Activated CD4-positive, alpha-beta memory T cell treated with anti-CD3 and anti-CD28 coated beads, Interleukin-2, amount 10 ng/mL, durations not matched to agents 7 days and 5 days (primary cell): ENCODE measurements at regions not wholly inside any gene's neighbourhood (a gene's known extent, or its start where the extent isn't known, plus 50 kb on each side); places are given as distances from the start of the nearest gene placed in this dataset.

Experiments
- CTCF ChIA-PET: fragments of 350-600 bp; sonication (Branson Sonifier 250); formaldehyde crosslinking; loops from one replicate; lab custom pipeline; 2021; ENCODE audit warnings: antibody characterized with exemption, inconsistent platforms; lab: Charles Lee
- POLR2A ChIA-PET: fragments of 350-600 bp; sonication (Branson Sonifier 250); formaldehyde crosslinking; loops from one replicate; lab custom pipeline; 2021; ENCODE audit warnings: antibody characterized with exemption; lab: Charles Lee
- DNase-seq: peaks from one replicate; pipeline ENCODE4 v3.0.0-alpha.2; 2020
- H3K27ac Mint-ChIP-seq: one replicate; pipeline ENCODE4 v1.8.0; 2021; ENCODE audit warnings: mild to moderate bottlenecking, mixed read lengths
- H3K27me3 Mint-ChIP-seq: one replicate; pipeline ENCODE4 v1.8.0; 2021; ENCODE audit warnings: mixed read lengths
- H3K36me3 Mint-ChIP-seq: one replicate; pipeline ENCODE4 v1.8.0; 2021; ENCODE audit warnings: low read depth, mixed read lengths
- H3K4me1 Mint-ChIP-seq: one replicate; pipeline ENCODE4 v1.8.0; 2021; ENCODE audit warnings: mixed read lengths
- H3K4me3 Mint-ChIP-seq: one replicate; pipeline ENCODE4 v1.8.0; 2021; ENCODE audit warnings: mild to moderate bottlenecking, mixed read lengths
- H3K9me3 Mint-ChIP-seq: one replicate; pipeline ENCODE4 v1.8.0; 2021; ENCODE audit warnings: mixed read lengths

- ChIA-PET CTCF (no interaction called here), POLR2A (no interaction called here)
- Mint-ChIP-seq H3K27me3 (no peaks in the 10 kb centered on the region), H3K36me3 (no peaks in the 10 kb centered on the region), H3K4me1 (no peaks in the 10 kb centered on the region), H3K4me3 (no peak overlapping the region), H3K27ac (no peak overlapping the region), H3K9me3 (no peaks in the 10 kb centered on the region)
- DNase-seq = no peak
These were observed 133.3 kb downstream of the BOD1 start for GRCh38 chr5:173483160-173483559.

- Mint-ChIP-seq H3K4me3 (no peak overlapping the region), H3K9me3 (no peaks in the 10 kb centered on the region), H3K27ac (no peak overlapping the region), H3K27me3 (no peaks in the 10 kb centered on the region), H3K4me1 (no peaks in the 10 kb centered on the region), H3K36me3 (no peaks in the 10 kb centered on the region)
- DNase-seq = no peak
- CTCF ChIA-PET = no interaction called here
- POLR2A ChIA-PET = no interaction called here
These were observed 134.6 kb downstream of the BOD1 start for GRCh38 chr5:173481821-173482220.

GRCh38 chr5:173480896-173481295, 135.6 kb downstream of the BOD1 start:
- H3K9me3 Mint-ChIP-seq = no peaks in the 10 kb centered on the region
- H3K36me3 Mint-ChIP-seq = no peaks in the 10 kb centered on the region
- H3K27me3 Mint-ChIP-seq = peaks cover under 1% of the 10 kb centered on the region
- ChIA-PET POLR2A (no interaction called here), CTCF (no interaction called here)
- no peak overlapping the region for H3K27ac Mint-ChIP-seq
- no peak overlapping the region for H3K4me3 Mint-ChIP-seq
- no peaks in the 10 kb centered on the region for H3K4me1 Mint-ChIP-seq
- DNase-seq = no peak

GRCh38 chr5:173479711-173480110, 136.7 kb downstream of the BOD1 start:
- CTCF ChIA-PET = no interaction called here
- POLR2A ChIA-PET = no interaction called here
- Mint-ChIP-seq H3K4me1 (no peaks in the 10 kb centered on the region), H3K27ac (no peak overlapping the region), H3K36me3 (no peaks in the 10 kb centered on the region), H3K27me3 (peaks cover 2% of the 10 kb centered on the region), H3K4me3 (no peak overlapping the region), H3K9me3 (no peaks in the 10 kb centered on the region)
- DNase-seq = no peak

GRCh38 chr5:173477345-173478040, 139.0 kb downstream of the BOD1 start:
- H3K4me1 Mint-ChIP-seq = no peaks in the 10 kb centered on the region
- no peaks in the 10 kb centered on the region for H3K36me3 Mint-ChIP-seq
- H3K27ac Mint-ChIP-seq = no peak overlapping the region
- no peaks in the 10 kb centered on the region for H3K9me3 Mint-ChIP-seq
- POLR2A ChIA-PET = no interaction called here
- no peak for DNase-seq
- no peak overlapping the region for H3K4me3 Mint-ChIP-seq
- CTCF ChIA-PET = no interaction called here
- H3K27me3 Mint-ChIP-seq = peaks cover 3% of the 10 kb centered on the region

- CTCF ChIA-PET = no interaction called here
- H3K4me1 Mint-ChIP-seq = no peaks in the 10 kb centered on the region
- no peaks in the 10 kb centered on the region for H3K9me3 Mint-ChIP-seq
- POLR2A ChIA-PET = no interaction called here
- no peak for DNase-seq
- no peaks in the 10 kb centered on the region for H3K36me3 Mint-ChIP-seq
- H3K27ac Mint-ChIP-seq = no peak overlapping the region
- H3K27me3 Mint-ChIP-seq = peaks cover 3% of the 10 kb centered on the region
- H3K4me3 Mint-ChIP-seq = no peak overlapping the region
These were observed 140.7 kb downstream of the BOD1 start for GRCh38 chr5:173475780-173476179.

- POLR2A ChIA-PET = no interaction called here
- Mint-ChIP-seq H3K27ac (no peak overlapping the region), H3K4me1 (no peaks in the 10 kb centered on the region), H3K9me3 (no peaks in the 10 kb centered on the region), H3K27me3 (peaks cover 3% of the 10 kb centered on the region), H3K4me3 (no peak overlapping the region), H3K36me3 (no peaks in the 10 kb centered on the region)
- CTCF ChIA-PET = no interaction called here
- no peak for DNase-seq
These were observed 141.6 kb downstream of the BOD1 start for GRCh38 chr5:173474881-173475287.

- peaks cover 3% of the 10 kb centered on the region for H3K27me3 Mint-ChIP-seq
- no peak overlapping the region for H3K27ac Mint-ChIP-seq
- DNase-seq = no peak
- no peaks in the 10 kb centered on the region for H3K36me3 Mint-ChIP-seq
- no peaks in the 10 kb centered on the region for H3K9me3 Mint-ChIP-seq
- POLR2A ChIA-PET = no interaction called here
- H3K4me3 Mint-ChIP-seq = no peak overlapping the region
- CTCF ChIA-PET = no interaction called here
- H3K4me1 Mint-ChIP-seq = no peaks in the 10 kb centered on the region
These were observed 143.2 kb downstream of the BOD1 start for GRCh38 chr5:173473288-173473687.

- ChIA-PET CTCF (no interaction called here), POLR2A (no interaction called here)
- H3K36me3 Mint-ChIP-seq = no peaks in the 10 kb centered on the region
- H3K27me3 Mint-ChIP-seq = peaks cover 3% of the 10 kb centered on the region
- no peaks in the 10 kb centered on the region for H3K4me1 Mint-ChIP-seq
- H3K27ac Mint-ChIP-seq = no peak overlapping the region
- H3K4me3 Mint-ChIP-seq = no peak overlapping the region
- no peak for DNase-seq
- H3K9me3 Mint-ChIP-seq = no peaks in the 10 kb centered on the region
These were observed 143.6 kb downstream of the BOD1 start for GRCh38 chr5:173472784-173473278.

- ChIA-PET POLR2A (no interaction called here), CTCF (no interaction called here)
- DNase-seq = no peak
- H3K27me3 Mint-ChIP-seq = peaks cover 3% of the 10 kb centered on the region
- H3K9me3 Mint-ChIP-seq = no peaks in the 10 kb centered on the region
- H3K4me3 Mint-ChIP-seq = no peak overlapping the region
- H3K4me1 Mint-ChIP-seq = no peaks in the 10 kb centered on the region
- H3K36me3 Mint-ChIP-seq = no peaks in the 10 kb centered on the region
- H3K27ac Mint-ChIP-seq = no peak overlapping the region
These were observed 143.9 kb upstream of the STC2 start for GRCh38 chr5:173472164-173472563.

GRCh38 chr5:173468821-173469251, 140.6 kb upstream of the STC2 start:
- ChIA-PET CTCF (no interaction called here), POLR2A (no interaction called here)
- Mint-ChIP-seq H3K4me3 (no peak overlapping the region), H3K4me1 (no peaks in the 10 kb centered on the region), H3K27ac (no peak overlapping the region), H3K36me3 (no peaks in the 10 kb centered on the region), H3K9me3 (peaks cover 4% of the 10 kb centered on the region), H3K27me3 (no peaks in the 10 kb centered on the region)
- no peak for DNase-seq

- no peaks in the 10 kb centered on the region for H3K4me1 Mint-ChIP-seq
- H3K27ac Mint-ChIP-seq = no peak overlapping the region
- ChIA-PET CTCF (no interaction called here), POLR2A (no interaction called here)
- H3K9me3 Mint-ChIP-seq = peaks cover 4% of the 10 kb centered on the region
- H3K36me3 Mint-ChIP-seq = no peaks in the 10 kb centered on the region
- DNase-seq = no peak
- no peak overlapping the region for H3K4me3 Mint-ChIP-seq
- H3K27me3 Mint-ChIP-seq = no peaks in the 10 kb centered on the region
These were observed 138.0 kb upstream of the STC2 start for GRCh38 chr5:173466227-173466626.

- DNase-seq = no peak
- Mint-ChIP-seq H3K4me1 (no peaks in the 10 kb centered on the region), H3K4me3 (no peak overlapping the region), H3K27ac (no peak overlapping the region), H3K36me3 (no peaks in the 10 kb centered on the region), H3K9me3 (peaks cover 4% of the 10 kb centered on the region), H3K27me3 (no peaks in the 10 kb centered on the region)
- POLR2A ChIA-PET = no interaction called here
- CTCF ChIA-PET = no interaction called here
These were observed 136.6 kb upstream of the STC2 start for GRCh38 chr5:173464813-173465212.

- H3K27me3 Mint-ChIP-seq = no peaks in the 10 kb centered on the region
- no peaks in the 10 kb centered on the region for H3K36me3 Mint-ChIP-seq
- no peak for DNase-seq
- ChIA-PET POLR2A (no interaction called here), CTCF (no interaction called here)
- H3K9me3 Mint-ChIP-seq = peaks cover 4% of the 10 kb centered on the region
- no peak overlapping the region for H3K4me3 Mint-ChIP-seq
- H3K4me1 Mint-ChIP-seq = no peaks in the 10 kb centered on the region
- H3K27ac Mint-ChIP-seq = no peak overlapping the region
These were observed 135.0 kb upstream of the STC2 start for GRCh38 chr5:173463207-173463606.
